ENCODE measurements at regions not wholly inside any gene's neighbourhood (a gene's known extent, or its start where the extent isn't known, plus 50 kb on each side); places are given as distances from the start of the nearest gene placed in this dataset.

GRCh38 chr6:15715060-15715459 is 52.2 kb upstream of the DTNBP1 start:
- peak; percentile 82 for DNase-seq

GRCh38 chr6:15714658-15715057 is 51.8 kb upstream of the DTNBP1 start:
- DNase-seq = no peak

- DNase-seq = no peak
Measured at GRCh38 chr6:15713325-15713724, 50.5 kb upstream of the DTNBP1 start.

- no peak for DNase-seq
Measured at GRCh38 chr6:15712797-15713196, 50.0 kb upstream of the DTNBP1 start.
